Upper lobe of right lung (tissue), 1 donor: ENCODE measurements at regions not wholly inside any gene's neighbourhood (a gene's known extent, or its start where the extent isn't known, plus 50 kb on each side); places are given as distances from the start of the nearest gene placed in this dataset.

Experiments used
- ATAC-seq: fragments of 200-7000 bp; cut with Tn5 transposase; one replicate; pipeline ENCODE4 v1.9.1; 2020; ENCODE audit warnings: mild to moderate bottlenecking, moderate library complexity
- DNase-seq: peaks from one replicate; pipeline ENCODE4 v3.0.0-alpha.2; 2020
- H3K27ac ChIP-seq: fragments of 200-600 bp; one replicate; pipeline ENCODE4 v1.8.0; 2022
- H3K27me3 ChIP-seq: fragments of 200-600 bp; one replicate; pipeline ENCODE4 v1.8.0; 2022; ENCODE audit warnings: mild to moderate bottlenecking
- H3K36me3 ChIP-seq: fragments of 200-600 bp; one replicate; pipeline ENCODE4 v1.8.0; 2022
- H3K4me1 ChIP-seq: fragments of 200-600 bp; one replicate; pipeline ENCODE4 v1.8.0; 2022
- H3K4me3 ChIP-seq: fragments of 200-600 bp; one replicate; pipeline ENCODE4 v1.8.0; 2022; ENCODE audit warnings: mild to moderate bottlenecking
- H3K9me3 ChIP-seq: fragments of 200-600 bp; one replicate; pipeline ENCODE4 v1.8.0; 2022
- CTCF ChIP-seq: fragments of 200-600 bp; IDR thresholded peaks from one replicate; pipeline ENCODE4 v1.8.0; 2022; ENCODE audit warnings: antibody characterized with exemption
- intact Hi-C: fragments of 100-400 bp; cut with DNase I; formaldehyde crosslinking; loops from one replicate; pipeline ENCODE4 v1.11.0; 2022
- donor health status: DM: no; HTN: yes; CAD: no; lungs with severe emphysema.

- Histone ChIP-seq H3K9me3 (no peaks in the 10 kb centered on the region), H3K4me1 (no peaks in the 10 kb centered on the region), H3K27me3 (no peaks in the 10 kb centered on the region), H3K27ac (no peak overlapping the region), H3K36me3 (no peaks in the 10 kb centered on the region), H3K4me3 (no peak overlapping the region)
- DNase-seq (peak; percentile 58), ATAC-seq (no peak)
- intact Hi-C loops: no loop called here
- TF ChIP-seq CTCF: no peak
These were observed 86.5 kb downstream of the INHBB start for GRCh38 chr2:120432293-120432975.

DNA sequence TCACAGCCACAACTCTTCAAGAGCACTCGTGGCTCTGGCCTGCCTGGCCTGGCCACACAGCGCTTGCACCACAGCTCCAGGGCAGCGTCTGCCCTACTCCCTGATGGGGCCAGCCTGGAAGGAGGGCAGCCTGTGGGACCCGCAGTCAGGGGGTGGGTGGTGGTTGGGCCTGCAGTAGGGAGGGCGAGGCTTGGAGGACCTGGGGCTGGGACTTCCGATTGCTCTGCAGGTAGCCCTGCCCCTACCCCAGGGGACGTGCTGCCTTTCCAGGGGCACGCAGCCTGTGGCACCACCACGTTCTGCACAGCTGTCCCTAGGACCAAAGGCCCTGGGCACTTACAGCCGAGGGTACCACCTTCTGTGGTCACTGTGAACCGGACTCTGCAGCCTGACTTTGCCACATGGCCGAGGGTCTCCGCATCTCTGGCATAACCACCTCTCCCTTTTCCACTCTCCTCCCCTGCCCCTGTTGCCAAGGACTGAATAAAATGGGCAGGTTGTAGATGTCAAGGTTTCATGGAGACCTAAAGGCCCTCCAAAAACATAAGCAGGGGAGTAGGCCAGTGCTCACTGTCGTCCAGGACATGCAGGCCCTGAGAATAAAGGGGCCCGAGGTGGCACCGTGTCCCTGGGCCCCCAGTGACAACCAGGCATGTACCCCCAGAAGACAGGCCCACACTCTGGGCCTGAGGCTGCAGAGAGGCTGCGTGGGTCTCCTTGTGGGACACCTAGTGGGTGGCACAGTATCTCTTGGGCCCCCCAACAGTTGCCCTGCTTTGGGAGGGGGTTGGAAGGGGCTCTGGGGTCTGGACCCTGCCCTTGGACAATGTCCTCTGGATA is 87.3 kb downstream of the INHBB start:
- DNase-seq (no peak), ATAC-seq (no peak)
- Histone ChIP-seq H3K4me1 (no peaks in the 10 kb centered on the region), H3K36me3 (no peaks in the 10 kb centered on the region), H3K27ac (no peak overlapping the region), H3K27me3 (no peaks in the 10 kb centered on the region), H3K4me3 (no peak overlapping the region), H3K9me3 (no peaks in the 10 kb centered on the region)
- no peak for TF ChIP-seq CTCF
- intact Hi-C loops: no loop called here

DNA sequence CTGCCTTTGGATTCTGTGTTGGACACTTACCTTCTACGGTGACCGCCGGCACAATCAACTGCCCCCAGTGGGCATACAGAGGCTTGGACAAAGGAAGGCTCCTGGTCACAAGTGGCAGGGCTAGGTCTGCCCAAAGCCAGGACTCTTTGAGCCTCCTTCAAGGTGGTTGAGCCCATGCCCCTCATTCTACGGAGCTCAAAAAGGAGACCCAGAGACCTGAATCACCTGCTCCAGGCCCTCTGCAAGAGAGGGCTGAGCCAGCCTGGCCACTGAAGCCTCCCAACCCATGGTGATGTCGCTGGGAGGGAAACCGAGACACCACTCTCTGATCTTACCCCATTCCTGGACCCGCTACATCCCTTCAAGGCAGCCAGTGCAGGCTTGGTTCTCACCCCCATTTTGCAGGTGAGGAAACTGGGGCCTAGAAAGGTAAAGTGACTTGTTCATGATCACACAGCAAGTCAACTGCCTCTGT is 87.9 kb downstream of the INHBB start:
- TF ChIP-seq CTCF: no peak
- intact Hi-C loops: no loop called here
- peak; percentile 21 for DNase-seq
- H3K27ac ChIP-seq: no peak overlapping the region
- no peaks in the 10 kb centered on the region for H3K9me3 ChIP-seq
- H3K27me3 ChIP-seq: no peaks in the 10 kb centered on the region
- no peaks in the 10 kb centered on the region for H3K36me3 ChIP-seq
- H3K4me1 ChIP-seq: no peaks in the 10 kb centered on the region
- no peak overlapping the region for H3K4me3 ChIP-seq
- ATAC-seq: no peak

GRCh38 chr2:120434492-120435308 is 88.8 kb downstream of the INHBB start:
- no peak overlapping the region for H3K4me3 ChIP-seq
- no peaks in the 10 kb centered on the region for H3K9me3 ChIP-seq
- ATAC-seq: no peak
- intact Hi-C loops: no loop called here
- H3K27ac ChIP-seq: no peak overlapping the region
- no peaks in the 10 kb centered on the region for H3K36me3 ChIP-seq
- no peaks in the 10 kb centered on the region for H3K27me3 ChIP-seq
- H3K4me1 ChIP-seq: no peaks in the 10 kb centered on the region
- DNase-seq: peak; percentile 52
- no peak for TF ChIP-seq CTCF

- ATAC-seq: no peak
- DNase-seq: no peak
- H3K4me1 ChIP-seq: no peaks in the 10 kb centered on the region
- H3K27ac ChIP-seq: no peak overlapping the region
- peaks cover 3% of the 10 kb centered on the region for H3K27me3 ChIP-seq
- H3K36me3 ChIP-seq: no peaks in the 10 kb centered on the region
- TF ChIP-seq CTCF: no peak
- intact Hi-C loops: no loop called here
- H3K9me3 ChIP-seq: no peaks in the 10 kb centered on the region
- no peak overlapping the region for H3K4me3 ChIP-seq
These were observed 89.9 kb downstream of the INHBB start for GRCh38 chr2:120435671-120436459.
